ENCODE measurements at regions not wholly inside any gene's neighbourhood (a gene's known extent, or its start where the extent isn't known, plus 50 kb on each side); places are given as distances from the start of the nearest gene placed in this dataset.
A peak's percentile ranks its signal among the peaks of the same experiment; 100 is the strongest.

GRCh38 chr3:94221829-94222228 is 159.0 kb downstream of the NSUN3 start:
- H3K36me3 Mint-ChIP-seq (ENCODE audit: low read depth): no peaks in the 10 kb centered on the region
- DNase-seq (ENCODE audit: low spot score): no peak
- no peaks in the 10 kb centered on the region for H3K27me3 Mint-ChIP-seq (ENCODE audit: low read depth)
- peaks cover 23% of the 10 kb centered on the region for H3K4me1 Mint-ChIP-seq (ENCODE audit: low read depth)
- TF ChIP-seq CTCF (IDR thresholded peaks at IDR 0.05): no peak
- no peak overlapping the region for H3K27ac Mint-ChIP-seq (ENCODE audit: unreplicated experiment)
- H3K9me3 Mint-ChIP-seq (ENCODE audit: low read depth): no peaks in the 10 kb centered on the region
- no peak overlapping the region for H3K4me3 Mint-ChIP-seq (ENCODE audit: unreplicated experiment)

DNA sequence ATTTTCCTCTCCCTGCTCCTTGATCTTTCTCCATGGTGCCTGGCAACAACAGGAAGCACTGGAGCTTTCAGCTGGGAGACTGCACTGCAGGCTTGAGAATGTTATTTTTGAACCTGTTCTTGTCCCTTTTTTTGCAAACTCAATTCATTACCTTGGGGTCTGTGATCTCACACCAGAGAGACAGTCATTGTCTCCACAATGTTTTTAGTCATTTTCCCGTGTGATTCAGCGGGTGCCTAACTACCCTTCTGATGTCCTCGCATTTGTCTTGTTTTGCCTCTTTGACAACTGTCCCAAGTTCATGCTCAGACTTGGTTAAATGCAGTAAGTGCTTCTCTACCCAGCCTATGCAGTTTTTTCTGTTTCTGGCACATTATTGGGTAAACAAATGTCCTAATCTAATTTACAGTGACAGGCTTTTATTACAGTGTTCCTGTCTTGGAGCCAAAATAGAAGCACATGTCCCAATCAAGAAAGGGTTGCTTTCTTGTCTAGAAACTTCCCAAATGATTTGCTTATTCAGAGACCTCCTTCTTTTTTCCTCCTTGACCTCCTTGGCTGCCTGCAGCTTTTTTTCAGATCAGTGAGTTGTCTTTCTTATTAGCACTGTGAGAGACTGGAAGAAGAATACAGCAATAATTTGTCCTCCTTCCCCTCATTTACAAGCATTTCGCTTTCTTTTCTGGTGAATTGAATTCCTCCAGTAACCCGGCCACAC is 162.4 kb downstream of the NSUN3 start:
- peak overlapping the region; percentile 87 for H3K27ac Mint-ChIP-seq (ENCODE audit: unreplicated experiment)
- TF ChIP-seq CTCF (IDR thresholded peaks at IDR 0.05): no peak
- no peaks in the 10 kb centered on the region for H3K9me3 Mint-ChIP-seq (ENCODE audit: low read depth)
- no peaks in the 10 kb centered on the region for H3K27me3 Mint-ChIP-seq (ENCODE audit: low read depth)
- no peak for DNase-seq (ENCODE audit: low spot score)
- no peak overlapping the region for H3K4me3 Mint-ChIP-seq (ENCODE audit: unreplicated experiment)
- H3K36me3 Mint-ChIP-seq (ENCODE audit: low read depth): no peaks in the 10 kb centered on the region
- peaks cover 23% of the 10 kb centered on the region for H3K4me1 Mint-ChIP-seq (ENCODE audit: low read depth)

GRCh38 chr3:94226078-94226477 is 163.2 kb downstream of the NSUN3 start:
- no peaks in the 10 kb centered on the region for H3K27me3 Mint-ChIP-seq (ENCODE audit: low read depth)
- DNase-seq (ENCODE audit: low spot score): no peak
- H3K4me3 Mint-ChIP-seq (ENCODE audit: unreplicated experiment): peak overlapping the region; percentile 40
- peaks cover 23% of the 10 kb centered on the region for H3K4me1 Mint-ChIP-seq (ENCODE audit: low read depth)
- no peaks in the 10 kb centered on the region for H3K36me3 Mint-ChIP-seq (ENCODE audit: low read depth)
- TF ChIP-seq CTCF (IDR thresholded peaks at IDR 0.05): no peak
- no peaks in the 10 kb centered on the region for H3K9me3 Mint-ChIP-seq (ENCODE audit: low read depth)
- H3K27ac Mint-ChIP-seq (ENCODE audit: unreplicated experiment): peak overlapping the region; percentile 87

GRCh38 chr3:94232921-94233320 is 170.1 kb downstream of the NSUN3 start:
- Mint-ChIP-seq H3K27ac (ENCODE audit: unreplicated experiment) (no peak overlapping the region), H3K27me3 (ENCODE audit: low read depth) (no peaks in the 10 kb centered on the region), H3K36me3 (ENCODE audit: low read depth) (no peaks in the 10 kb centered on the region), H3K9me3 (ENCODE audit: low read depth) (peaks cover 16% of the 10 kb centered on the region), H3K4me1 (ENCODE audit: low read depth) (no peaks in the 10 kb centered on the region), H3K4me3 (ENCODE audit: unreplicated experiment) (no peak overlapping the region)
- TF ChIP-seq CTCF (IDR thresholded peaks at IDR 0.05): no peak
- DNase-seq (ENCODE audit: low spot score): no peak

DNA sequence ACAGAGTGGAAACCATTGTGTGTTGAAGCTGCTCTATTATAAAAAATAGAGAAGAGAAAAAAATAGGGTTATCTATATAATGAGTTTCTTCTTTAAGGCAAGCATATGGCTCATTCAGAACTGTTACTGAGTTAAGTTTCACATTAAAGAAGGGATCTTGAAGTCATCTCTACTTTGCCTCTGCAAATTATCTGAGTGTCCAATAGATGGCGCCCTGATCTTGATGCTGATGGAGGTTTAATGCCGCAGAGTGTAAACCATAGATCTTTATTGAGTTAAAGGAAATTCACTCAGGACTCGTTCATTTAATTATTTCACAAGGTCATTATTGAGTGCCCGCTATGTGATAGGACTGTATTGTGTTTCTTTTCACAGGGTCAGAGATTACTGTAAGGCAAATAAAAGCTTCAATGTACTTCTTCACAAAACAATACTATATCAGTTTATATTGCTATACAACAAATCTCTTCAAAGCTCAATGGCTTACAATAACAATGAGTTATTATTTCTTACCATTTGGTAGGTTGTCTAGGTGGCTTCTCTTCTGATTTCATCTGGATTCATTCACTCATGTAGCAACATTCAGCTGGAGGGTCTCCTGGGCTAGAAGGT is 171.4 kb downstream of the NSUN3 start:
- TF ChIP-seq CTCF (IDR thresholded peaks at IDR 0.05): peak; percentile 90

More for the DNA sequence above, 171.4 kb downstream of the NSUN3 start:
- no peaks in the 10 kb centered on the region for H3K36me3 Mint-ChIP-seq (ENCODE audit: low read depth)
- H3K9me3 Mint-ChIP-seq (ENCODE audit: low read depth): peaks cover 19% of the 10 kb centered on the region
- H3K27me3 Mint-ChIP-seq (ENCODE audit: low read depth): no peaks in the 10 kb centered on the region
- H3K27ac Mint-ChIP-seq (ENCODE audit: unreplicated experiment): no peak overlapping the region
- no peaks in the 10 kb centered on the region for H3K4me1 Mint-ChIP-seq (ENCODE audit: low read depth)
- no peak for DNase-seq (ENCODE audit: low spot score)
- H3K4me3 Mint-ChIP-seq (ENCODE audit: unreplicated experiment): no peak overlapping the region

Measured in chondrocyte (in vitro differentiated cells).